Uterus (tissue), 2 donors: ENCODE measurements at regions not wholly inside any gene's neighbourhood (a gene's known extent, or its start where the extent isn't known, plus 50 kb on each side); places are given as distances from the start of the nearest gene placed in this dataset.

Source experiments
- CTCF ChIP-seq, 4 experiments: fragments of 200-600 bp in 2 of 4; fragments of 450-650 bp in 2 of 4; sonication (generic) in 2 of 4; IDR thresholded peaks; one replicate each; pipeline ENCODE4 v1.5.1; 2016 to 2019; ENCODE audit warnings: antibody characterized with exemption in 4 of 4, mild to moderate bottlenecking in 2 of 4, moderate library complexity in 1 of 4
- POLR2A ChIP-seq, 2 donors: fragments of 450-650 bp; IDR thresholded peaks; one replicate each; pipeline ENCODE4 v1.6.1; 2016; ENCODE audit warnings: antibody characterized with exemption in 2 of 2, mild to moderate bottlenecking in 1 of 2, moderate library complexity in 1 of 2

- TF ChIP-seq CTCF (IDR thresholded peaks at IDR 0.05) = no peak
- TF ChIP-seq POLR2A (IDR thresholded peaks at IDR 0.05) = no peak
Measured at GRCh38 chr2:20897874-20898453, 75.1 kb upstream of the LDAH start.
